Heart left ventricle (tissue), 13 donors: ENCODE measurements at regions not wholly inside any gene's neighbourhood (a gene's known extent, or its start where the extent isn't known, plus 50 kb on each side); places are given as distances from the start of the nearest gene placed in this dataset.

Experiments used
- POLR2A ChIP-seq, 2 donors: fragments of 450-650 bp; IDR thresholded peaks; one replicate each; pipeline ENCODE4 v1.6.1; 2017; ENCODE audit warnings: antibody characterized with exemption in 2 of 2, mild to moderate bottlenecking in 2 of 2, moderate library complexity in 2 of 2
- TF ChIP-seq, protein P1 (sequence below), 12 donors: fragments of 200-600 bp; sonication (generic) in 4 of 12; IDR thresholded peaks; one replicate each; pipeline versions ENCODE4 v1.5.0 to v1.8.0; 2018 to 2022; ENCODE audit warnings: antibody characterized with exemption in 12 of 12, mild to moderate bottlenecking in 5 of 12
- donor health status: ischemic (EF 13 %, LVEDD 7.1; RV severe dilation, severe dysfunction).
- donor health status: DM: no; HTN: yes; CAD: no.
- donor health status: DM: no; HTN: no; CAD: no.
- donor health status: ischemic (EF 25% LVEDD 6.9; RV normal size, moderate dysfunction).
- donor health status: ischemic (EF 25% LVEDD 5.7; RV mildly dilated, moderate dysfunction).
- donor health status: ischemic (EF 35%, LVEDD 5.7; RV mildly dilated, moderate dysfunction).
- donor health status: nonischemic (EF 11% LVEDD 7.7; RV severe dilation, severe dysfunction).
- donor health status: DM: yes; HTN: yes; CAD: no.
- donor health status: PGD.
- donor health status: ischemic (EF 29% LVEDD 5.4; RV normal size, mild dysfunction).
- donor health status: nonischemic (EF 23%, LVEDD 6.1; RV moderate dilation, normal function).

DNA sequence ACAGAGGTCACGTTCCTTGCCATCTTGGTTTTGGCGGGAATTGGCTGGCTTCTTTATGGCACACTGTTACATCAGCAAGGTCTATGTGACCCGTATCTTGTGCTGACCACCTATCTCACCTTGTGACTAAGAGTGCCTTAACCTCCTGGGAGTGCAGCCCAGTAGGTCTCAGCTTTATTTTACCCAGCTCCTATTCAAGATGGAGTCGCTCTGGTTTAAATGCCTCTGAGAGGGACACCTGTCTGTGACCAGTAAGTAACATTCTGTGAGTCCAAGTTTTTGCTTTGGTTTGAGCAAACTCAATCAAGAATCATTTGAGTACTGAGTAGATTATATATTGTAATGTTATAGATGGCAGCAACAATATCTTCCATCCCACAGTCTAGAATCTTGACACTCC, 85.0 kb downstream of the BMP2 start:
- no peak for TF ChIP-seq POLR2A (IDR thresholded peaks at IDR 0.05)
- TF ChIP-seq, protein P1, sequence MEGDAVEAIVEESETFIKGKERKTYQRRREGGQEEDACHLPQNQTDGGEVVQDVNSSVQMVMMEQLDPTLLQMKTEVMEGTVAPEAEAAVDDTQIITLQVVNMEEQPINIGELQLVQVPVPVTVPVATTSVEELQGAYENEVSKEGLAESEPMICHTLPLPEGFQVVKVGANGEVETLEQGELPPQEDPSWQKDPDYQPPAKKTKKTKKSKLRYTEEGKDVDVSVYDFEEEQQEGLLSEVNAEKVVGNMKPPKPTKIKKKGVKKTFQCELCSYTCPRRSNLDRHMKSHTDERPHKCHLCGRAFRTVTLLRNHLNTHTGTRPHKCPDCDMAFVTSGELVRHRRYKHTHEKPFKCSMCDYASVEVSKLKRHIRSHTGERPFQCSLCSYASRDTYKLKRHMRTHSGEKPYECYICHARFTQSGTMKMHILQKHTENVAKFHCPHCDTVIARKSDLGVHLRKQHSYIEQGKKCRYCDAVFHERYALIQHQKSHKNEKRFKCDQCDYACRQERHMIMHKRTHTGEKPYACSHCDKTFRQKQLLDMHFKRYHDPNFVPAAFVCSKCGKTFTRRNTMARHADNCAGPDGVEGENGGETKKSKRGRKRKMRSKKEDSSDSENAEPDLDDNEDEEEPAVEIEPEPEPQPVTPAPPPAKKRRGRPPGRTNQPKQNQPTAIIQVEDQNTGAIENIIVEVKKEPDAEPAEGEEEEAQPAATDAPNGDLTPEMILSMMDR (IDR thresholded peaks at IDR 0.05), result no peak
